HG03439 (cell line): ENCODE measurements at regions not wholly inside any gene's neighbourhood (a gene's known extent, or its start where the extent isn't known, plus 50 kb on each side); places are given as distances from the start of the nearest gene placed in this dataset.

Source experiments
- ATAC-seq: cut with Tn5 transposase; IDR thresholded peaks from one replicate; pipeline ENCODE4 v1.9.1; 2021; ENCODE audit warnings: mild to moderate bottlenecking, moderate library complexity; ENCODE audit not compliant: unreplicated experiment

DNA sequence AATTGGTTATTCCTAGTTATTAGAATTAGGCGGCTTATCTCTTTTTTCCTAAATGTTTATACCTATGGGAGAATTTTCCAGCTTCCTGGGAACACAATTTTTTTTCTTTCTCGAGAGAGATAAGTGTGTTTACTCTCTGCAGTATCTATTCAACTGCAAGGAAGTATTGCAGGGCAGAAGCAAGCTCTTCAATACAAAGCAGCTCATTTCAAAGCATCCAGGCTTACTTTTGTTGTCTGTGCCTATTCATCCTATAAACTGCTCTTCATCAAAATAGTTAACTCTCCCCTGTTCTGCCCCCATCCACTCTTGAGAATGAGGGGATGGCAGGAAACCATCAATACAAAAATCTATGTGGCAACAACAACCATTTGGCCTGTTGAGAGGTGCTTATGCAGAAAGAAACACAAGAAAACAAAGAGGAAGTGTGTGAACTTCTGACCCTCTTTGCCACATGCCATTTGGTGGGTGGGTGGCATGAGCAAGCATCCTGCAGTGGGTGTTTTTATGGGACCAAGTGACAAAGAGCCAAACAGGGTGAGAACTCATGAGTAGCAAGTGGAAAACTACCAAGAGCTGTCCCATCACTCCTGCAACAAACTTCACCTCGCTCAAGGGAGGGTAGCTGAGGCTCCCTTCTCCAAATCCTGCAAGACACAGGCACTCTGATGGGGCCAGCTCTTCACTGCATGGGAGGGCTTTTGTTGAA is 50.6 kb upstream of the MRPS6 start:
- ATAC-seq = no peak

DNA sequence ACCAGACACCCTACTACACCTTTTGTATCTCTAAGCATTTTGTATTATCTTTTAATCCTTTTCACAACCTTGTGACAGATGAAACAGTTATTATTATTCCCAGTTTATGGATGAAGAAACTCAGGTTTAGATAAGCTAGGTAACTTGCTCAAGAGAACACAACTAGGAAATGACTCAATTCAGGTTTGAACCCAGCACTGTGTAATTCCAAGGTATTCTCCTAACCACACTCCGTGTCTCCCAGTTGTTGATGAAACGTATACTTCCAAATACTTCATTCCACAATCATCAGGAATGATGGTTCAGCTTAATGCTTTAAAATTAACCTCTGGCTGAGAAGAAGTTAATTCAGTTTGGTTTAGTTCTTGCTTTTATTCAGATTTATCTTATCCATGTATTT is 51.7 kb upstream of the MRPS6 start:
- ATAC-seq = no peak

DNA sequence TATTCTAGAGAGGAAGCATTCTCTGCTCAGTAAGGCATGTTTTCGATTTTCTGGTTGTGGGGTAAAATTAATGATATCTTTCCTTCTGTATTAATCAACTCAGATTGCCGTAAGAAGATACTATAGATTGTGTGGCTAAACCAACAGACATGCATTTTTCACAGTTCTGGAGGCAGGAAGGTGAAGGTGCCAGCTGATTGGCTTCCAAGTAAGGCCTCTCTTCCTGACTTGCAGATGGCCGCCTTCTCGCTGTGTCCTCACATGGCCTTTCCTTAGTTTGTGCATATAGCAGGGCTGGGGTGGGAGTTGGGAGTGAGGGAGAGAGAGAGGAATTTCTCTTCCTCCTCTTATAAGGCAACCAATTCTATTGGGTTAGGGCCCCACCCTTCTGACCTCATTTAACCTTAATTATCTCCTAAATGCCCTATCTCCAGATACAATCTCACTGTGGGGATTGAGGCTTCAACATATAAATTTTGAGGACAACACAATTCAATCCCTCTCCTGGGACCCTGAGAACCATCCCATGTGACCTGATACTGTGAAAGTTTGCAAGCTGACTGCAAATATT is 52.3 kb upstream of the MRPS6 start:
- no peak for ATAC-seq

DNA sequence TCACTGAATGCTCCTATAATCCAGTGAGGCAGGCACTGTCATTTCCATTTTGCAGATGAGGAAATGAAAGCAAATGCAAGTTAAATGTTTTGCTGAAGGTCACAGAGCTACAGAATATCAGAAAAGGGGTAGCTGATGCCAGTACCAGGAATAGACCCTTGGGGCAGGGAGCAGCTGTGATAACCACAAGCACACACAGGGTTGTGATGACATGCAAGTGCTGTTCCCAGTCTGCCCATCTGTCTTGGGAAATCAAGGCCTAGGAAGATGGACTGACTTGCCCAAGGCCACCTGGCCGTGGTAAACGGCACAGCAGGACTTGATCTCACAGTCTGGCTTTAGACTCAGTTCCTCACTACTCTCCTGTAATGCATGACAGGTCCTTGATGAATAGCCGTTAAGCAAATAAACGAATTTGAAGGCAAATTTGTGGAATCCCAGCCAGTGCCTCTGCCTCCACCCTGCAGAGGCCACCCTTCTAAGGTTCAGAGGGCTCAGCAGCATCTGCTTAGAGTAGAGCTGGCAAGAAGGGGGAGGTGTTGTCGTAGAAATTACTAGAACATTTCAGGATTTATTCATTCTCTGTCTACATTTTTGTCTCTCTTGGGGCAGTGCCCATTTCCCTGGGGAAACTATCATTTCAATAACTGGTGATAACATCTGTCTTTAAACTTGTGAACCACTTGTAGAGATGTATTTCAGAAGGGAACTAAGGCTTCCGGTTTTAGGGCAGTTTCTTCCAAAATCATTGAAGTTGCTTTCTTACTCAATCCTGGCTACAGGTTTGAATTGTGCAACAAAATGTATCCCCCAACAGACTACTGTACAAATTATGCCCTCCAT is 53.2 kb upstream of the MRPS6 start:
- ATAC-seq = peak; percentile 41

DNA sequence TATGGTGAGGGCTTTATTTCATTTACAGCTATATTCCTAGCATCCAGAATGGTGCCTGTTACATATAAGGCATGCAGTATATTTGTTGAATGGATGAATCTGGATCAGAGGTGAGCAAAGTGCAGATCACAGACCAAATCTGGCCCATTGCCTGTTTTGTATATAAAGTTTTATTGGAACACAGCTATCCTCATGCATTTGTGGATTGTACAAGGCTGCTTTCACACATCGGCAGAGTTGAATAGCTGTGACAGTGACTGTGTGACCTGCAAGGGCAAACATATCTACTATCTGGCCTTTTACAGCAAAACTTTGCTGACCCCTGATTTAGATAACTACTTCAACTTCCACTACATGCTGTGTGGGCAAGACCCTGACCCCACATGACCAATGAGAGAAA is 54.0 kb upstream of the MRPS6 start:
- no peak for ATAC-seq

DNA sequence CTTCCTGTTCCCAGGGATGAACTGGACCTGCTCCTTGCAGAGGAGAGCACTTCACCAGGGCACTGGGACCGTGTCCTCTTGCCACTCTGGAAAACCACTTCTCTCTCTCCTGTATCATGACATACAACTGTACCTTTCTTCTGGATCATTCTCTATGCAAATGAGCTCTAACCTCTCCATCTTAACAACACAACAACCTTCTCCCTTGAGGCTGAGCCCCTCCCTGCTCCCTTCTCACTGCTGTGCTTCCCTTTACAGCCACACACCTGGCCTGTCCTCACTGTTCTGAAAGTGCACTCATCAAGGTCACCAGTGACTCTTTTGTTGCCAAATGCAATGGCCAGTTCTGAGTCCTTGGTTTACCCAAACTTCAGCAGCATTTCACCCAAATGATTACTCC is 54.5 kb upstream of the MRPS6 start:
- ATAC-seq = no peak

DNA sequence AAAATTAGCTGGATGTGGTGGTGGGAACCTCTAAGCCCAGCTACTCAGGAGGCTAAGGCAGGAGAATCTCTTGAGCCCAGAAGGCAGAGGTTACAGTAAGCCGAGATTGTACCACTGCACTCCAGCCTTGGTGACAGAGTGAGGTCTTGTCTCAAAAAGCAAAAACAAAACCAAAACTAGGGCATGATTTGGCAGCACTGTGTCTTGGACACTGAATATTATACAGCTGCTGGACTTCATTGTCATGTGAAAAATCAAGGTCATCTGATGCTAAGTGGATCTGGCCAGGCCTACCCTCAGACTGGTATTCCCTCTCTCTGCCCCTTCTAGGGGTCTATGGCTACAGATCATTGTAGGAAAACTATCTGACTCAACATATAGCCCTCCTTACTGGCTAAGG is 55.2 kb upstream of the MRPS6 start:
- no peak for ATAC-seq

DNA sequence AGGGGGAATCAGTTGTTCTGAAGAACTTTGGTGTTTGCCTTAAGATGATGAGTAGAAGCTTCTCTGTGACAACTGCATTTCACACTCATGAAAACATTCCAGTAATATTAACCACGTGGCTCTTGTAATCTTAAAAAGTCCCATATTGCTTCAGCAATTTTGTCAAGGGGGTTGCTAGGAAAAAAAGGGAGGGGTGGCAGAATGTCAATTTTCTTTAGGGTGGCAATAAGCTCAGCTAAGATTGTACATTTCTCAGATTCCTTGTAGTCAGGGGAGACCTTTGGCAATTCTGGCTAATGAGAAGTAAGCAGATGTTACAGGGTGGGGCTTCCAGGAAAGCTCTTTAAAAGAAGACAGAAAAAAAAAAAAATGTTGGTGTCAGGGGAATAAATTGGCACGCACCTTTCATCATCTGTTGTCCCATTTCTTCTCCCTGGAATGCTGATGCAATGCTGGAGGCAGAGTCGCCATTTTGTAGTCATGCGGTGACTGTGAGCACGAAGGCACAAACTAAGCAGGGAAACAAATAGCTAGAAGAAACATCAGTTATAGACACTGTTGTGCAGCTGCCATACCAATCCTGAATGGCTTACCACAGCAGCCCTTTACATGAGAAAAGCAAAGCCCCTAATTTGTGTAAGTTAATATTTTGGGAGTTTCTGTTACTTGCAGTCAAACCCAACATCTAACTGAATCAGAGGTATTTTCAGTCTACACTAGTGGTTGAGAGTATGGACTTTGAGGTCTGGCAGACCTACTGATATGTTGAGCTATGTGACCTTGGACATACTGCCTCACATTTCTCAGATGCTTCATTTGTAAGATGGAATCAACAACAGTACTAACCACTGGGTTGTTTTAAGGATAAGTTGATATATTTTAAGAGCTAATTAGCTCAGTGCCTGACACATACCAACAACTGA is 56.1 kb upstream of the MRPS6 start:
- ATAC-seq = peak; percentile 37

DNA sequence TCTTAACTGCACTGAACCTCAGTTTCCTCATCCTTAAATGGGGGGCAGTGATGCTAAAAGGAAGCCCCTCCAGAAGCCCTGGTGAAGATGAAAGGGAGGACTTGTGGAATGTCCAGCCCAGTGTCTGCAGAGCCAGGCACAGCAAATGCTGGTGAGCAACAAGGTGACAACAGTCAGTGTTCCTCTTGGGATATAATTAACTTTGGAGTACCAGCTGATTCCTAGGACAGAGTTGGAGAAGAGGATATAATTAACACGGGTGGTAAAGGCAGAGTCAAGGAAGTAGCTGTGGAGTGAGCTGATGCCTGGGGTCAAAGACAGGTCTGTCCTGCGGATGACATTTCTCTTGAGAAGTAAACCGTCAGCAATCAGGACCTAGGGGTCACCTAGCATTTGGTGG is 60.7 kb upstream of the MRPS6 start:
- ATAC-seq = no peak

DNA sequence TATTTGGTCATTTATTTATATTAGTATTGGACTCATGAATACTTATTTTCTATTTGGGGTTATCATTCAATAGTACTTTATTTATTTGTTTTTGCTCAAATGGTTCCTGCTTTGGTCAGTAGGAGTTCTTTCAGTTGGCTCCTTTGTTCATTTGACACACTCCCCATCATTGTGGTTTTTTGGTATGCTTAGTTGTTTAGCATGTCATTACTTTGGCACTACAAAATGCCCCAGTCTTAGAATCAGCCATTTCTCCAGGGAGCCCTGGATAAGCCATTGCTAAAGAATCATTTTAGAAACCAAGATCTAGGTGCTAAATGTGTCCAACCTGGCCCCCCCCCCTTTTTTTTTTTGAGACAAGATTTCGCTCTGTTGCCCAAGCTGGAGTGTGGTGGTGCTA is 61.7 kb upstream of the MRPS6 start:
- no peak for ATAC-seq

DNA sequence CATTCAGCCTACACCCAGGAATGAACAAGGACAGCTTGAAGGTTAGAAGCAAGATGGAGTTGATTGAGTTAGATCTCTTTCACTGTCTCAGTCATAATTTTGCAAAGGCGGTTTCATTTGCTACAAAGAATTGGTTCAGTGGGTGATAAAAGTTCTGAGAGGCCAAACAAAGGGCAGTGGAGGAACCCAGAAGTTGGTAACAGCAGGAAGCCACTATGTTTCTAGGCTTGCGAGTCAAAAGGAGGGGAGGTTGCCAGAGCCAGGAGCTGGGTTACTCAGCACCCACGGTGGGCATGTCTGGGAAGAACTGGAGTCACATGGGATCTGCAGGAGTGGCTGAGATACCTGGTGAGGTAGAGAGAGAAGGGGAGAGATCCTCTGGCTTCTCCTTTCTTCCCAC is 64.2 kb upstream of the MRPS6 start:
- no peak for ATAC-seq

DNA sequence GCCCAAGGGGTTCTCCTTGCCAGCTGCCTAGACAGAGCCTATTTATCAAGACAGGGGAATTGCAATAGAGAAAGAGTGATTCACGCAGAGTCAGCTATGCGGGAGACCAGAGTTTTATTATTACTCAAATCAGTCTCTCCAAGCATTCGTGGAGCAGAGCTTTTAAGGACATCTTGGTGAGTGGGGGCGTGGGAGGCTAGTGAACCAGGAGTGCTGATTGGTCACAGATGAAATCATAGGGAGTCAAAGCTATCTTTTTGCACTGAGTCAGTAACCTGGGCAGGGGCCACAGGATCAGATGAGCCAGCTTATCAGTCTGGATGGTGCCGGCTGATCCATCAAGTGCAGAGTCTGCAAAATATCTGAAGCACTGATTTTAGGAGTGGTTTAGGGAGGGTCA is 64.8 kb upstream of the MRPS6 start:
- no peak for ATAC-seq

DNA sequence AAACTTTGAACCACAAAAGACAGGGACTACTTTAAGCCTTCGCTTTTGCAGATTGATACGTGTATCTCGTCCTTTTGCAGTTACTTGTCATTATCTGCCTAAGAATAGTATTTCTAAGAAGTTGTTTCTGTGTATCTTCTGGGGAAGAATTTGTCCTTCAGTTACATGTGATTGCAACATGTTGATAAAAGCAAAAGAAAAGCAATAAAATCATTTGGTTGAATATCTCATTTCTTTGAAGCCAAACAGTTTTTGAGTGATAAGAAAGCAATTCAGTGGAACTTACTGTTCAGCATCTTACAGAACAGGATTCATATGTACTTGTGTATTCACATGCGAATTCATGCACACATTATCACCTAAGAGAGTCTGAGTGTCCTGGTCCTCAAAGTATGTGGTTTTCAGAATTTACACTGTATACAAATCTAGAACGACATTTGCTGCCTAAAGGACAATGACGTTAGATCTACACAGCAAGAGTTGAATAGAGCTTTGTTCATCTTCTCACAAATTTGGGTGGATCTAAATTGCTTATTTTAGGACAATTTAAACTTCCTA is 66.7 kb upstream of the MRPS6 start:
- ATAC-seq = no peak

DNA sequence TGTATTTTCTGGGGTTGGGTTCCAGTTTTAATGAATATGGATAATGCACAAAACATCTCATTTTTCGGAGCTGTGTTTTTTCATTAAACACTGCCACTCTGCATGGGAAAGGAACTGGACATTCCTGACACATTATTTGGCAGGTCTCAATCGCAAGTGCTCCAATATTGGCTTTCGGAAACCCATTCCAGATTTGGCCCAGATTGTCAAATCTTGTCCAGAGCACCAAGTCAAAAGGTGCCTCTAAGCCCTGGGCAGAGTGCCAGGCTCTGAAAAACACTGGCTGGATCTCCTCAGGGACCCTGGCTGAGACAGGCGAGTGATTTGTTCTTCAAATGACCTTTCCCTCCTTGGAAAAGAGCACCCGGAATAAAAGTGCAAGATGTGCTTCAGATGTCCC is 68.4 kb upstream of the MRPS6 start:
- ATAC-seq = no peak

DNA sequence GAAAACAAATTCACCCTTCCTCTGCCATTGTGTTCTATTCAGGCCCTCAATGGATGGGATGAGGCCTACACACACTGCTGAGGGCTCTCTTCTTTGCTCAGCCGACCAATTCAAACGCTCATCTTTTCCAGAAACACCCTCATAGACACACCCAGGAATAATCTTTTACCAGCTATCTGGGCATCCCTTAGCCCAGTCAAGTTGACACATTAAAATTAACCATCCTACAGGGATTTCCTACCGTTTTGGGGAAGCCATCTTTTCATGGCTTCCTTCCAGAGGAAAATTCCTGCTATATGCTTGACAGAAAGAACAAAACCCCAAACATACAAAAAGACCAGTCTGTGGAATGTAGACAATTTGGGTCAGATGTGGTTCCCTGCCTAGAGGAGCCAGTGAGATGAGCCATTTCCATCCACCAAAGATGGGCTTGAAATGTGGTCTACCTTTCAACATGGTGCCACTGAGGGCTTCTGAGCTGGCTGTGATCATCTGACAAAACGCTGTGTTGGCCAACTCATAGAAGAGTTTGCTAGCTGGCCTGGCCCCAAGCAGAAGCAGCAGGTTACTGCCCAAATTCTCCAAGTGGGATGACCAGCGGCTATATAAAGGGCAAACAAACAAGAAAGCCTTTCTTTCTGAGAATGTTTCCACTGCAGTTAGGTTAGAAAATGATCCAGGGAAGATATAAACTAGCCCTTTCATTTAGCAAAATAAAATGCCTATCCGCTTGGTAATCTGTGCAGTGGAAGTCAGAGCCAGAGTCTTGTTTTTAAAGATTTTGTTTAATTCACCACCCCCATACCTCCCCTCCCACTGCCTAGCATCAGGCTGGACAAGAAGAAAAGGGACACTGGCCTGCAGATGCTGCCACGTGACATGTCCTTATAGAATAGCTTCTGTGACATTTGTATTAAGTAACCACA is 69.1 kb upstream of the MRPS6 start:
- ATAC-seq = no peak

DNA sequence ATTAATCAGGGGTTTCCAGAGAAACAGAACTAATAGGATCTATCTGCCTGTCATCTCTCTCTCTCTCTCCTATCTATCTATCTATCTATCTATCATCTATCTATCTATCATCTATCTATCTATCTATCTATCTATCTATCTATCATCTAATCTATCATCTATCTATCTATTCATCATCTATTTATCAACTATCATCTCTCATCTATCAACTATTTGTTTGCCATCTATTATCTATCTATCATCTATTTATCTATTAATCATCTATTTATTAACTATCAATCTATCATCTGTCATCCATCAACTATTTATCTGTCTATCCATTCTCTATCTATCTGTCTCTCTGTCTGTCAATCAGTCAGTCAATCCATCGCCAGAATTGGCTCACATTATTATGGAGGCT is 70.0 kb upstream of the MRPS6 start:
- ATAC-seq = no peak

DNA sequence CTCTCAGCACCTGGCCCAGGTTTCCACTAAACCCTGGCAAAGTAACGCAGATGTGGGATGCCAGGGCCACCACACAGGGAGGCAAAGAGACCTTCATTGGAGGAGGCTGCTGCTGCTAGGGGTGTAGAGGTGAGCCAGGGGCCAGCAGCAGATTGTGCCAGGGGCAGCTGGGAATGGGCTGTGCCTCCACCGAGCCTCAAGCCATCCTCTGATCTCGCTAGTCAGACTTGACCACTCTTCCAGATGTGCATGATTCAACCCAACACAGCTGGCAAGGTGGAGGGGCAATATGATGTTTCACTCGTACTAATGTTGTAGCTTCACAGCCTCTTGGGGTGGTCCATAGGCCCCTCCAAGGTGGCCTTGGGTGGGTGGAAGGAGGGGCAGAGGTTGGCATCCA is 73.0 kb upstream of the MRPS6 start:
- ATAC-seq = no peak

DNA sequence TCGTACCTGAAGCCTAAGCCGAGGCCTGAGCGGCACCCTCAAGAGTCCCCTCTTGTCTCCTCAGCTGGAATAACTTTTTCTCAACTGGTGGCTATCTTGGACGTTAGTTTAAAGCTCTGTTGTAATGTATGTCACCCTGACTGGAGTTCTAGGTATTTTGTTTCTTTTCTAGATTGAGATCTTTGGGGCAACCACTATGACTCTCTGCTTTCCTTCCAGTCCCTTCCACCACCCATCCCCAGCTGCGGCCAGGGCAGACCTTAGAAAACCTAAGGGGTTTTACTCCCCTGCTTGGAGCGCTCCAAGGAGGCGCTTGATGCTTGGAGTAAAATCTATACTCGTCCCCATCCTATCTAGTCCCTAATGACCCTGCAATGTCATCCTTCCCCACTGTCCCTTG is 74.6 kb upstream of the MRPS6 start:
- no peak for ATAC-seq

DNA sequence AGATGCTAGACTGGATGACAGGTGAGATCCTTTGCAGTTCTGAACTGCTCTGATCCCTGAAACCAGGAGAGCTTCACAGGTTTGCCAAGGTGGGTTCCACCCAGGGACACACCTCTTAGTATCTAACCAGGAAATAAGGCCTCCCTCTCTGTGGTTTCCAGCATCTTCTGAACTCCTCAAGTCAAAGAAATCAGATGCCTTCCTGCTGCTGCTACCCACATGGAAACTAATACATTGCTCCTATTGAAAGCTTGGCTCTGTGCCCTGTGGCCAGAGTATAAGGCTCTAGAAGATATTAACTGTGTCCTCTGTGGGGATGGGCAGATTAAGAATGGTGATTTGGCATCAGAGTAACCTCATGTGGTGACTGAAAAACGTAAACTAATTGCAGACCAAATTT is 75.0 kb upstream of the MRPS6 start:
- ATAC-seq = no peak

DNA sequence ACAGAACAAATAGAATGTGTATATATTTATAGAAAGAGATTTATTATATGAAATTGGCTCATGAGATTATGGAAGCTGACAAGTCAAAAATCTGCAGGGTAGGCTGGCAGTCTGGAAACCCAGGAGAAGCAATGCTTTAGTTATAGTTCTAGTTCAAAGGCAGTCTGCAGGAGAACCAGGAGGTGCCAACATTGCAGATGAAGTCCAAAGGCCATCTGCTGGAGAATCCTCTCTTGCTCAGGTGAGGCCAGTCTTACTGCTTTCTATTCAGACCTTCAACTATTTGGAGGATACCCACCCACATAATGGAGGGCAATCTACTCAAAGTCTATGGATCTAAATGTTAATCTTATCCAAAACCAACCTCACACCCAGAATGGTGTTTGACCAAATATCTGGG is 75.9 kb upstream of the MRPS6 start:
- ATAC-seq = no peak
